Panc1 (cell line): ENCODE measurements at regions not wholly inside any gene's neighbourhood (a gene's known extent, or its start where the extent isn't known, plus 50 kb on each side); places are given as distances from the start of the nearest gene placed in this dataset.

Experiments used
- ATAC-seq: fragments of 200-7000 bp; cut with Tn5 transposase; 2 replicates; pipeline ENCODE4 v1.9.1; 2020; ENCODE audit warnings: mild to moderate bottlenecking, moderate library complexity
- BruUV-seq: library from RNA; stranded (reverse); fragments of 400-500 nt; replicated peaks from 2 replicates; lab custom pipeline; 2021; lab: Mats Ljungman, UMichigan
- CTCF ChIA-PET: fragments of 300-600 bp; sonication (Branson Sonifier 250); formaldehyde crosslinking; loops from one replicate; lab custom pipeline; 2022; ENCODE audit warnings: antibody characterized with exemption; lab: Charles Lee
- POLR2A ChIA-PET: fragments of 300-600 bp; sonication (Branson Sonifier 250); formaldehyde crosslinking; loops from one replicate; lab custom pipeline; 2022; ENCODE audit warnings: antibody characterized with exemption; lab: Charles Lee
- DNase-seq: peaks from one replicate; pipeline ENCODE4 v3.0.0-alpha.2; 2010; ENCODE audit warnings: low read depth, low spot score
- H3K27ac ChIP-seq: 2 replicates; pipeline ENCODE4 v1.5.1; 2011; ENCODE audit warnings: mild to moderate bottlenecking, low read length, inconsistent platforms
- H3K27me3 ChIP-seq: fragments of 200-500 bp; sonication (Bioruptor generic); 2 replicates; pipeline ENCODE4 v1.6.0; 2014; ENCODE audit warnings: low read length, inconsistent platforms; ENCODE audit not compliant: control insufficient read depth, insufficient read depth
- H3K36me3 ChIP-seq: fragments of 200-500 bp; sonication (Bioruptor generic); 2 replicates; pipeline ENCODE4 v1.5.1; 2014; ENCODE audit warnings: inconsistent platforms, mild to moderate bottlenecking, low read length, moderate library complexity; ENCODE audit not compliant: control insufficient read depth, insufficient read depth
- H3K4me1 ChIP-seq: 2 replicates; pipeline ENCODE4 v1.5.1; 2011; ENCODE audit warnings: inconsistent platforms, mild to moderate bottlenecking, low read length, moderate library complexity; ENCODE audit not compliant: control insufficient read depth, insufficient read depth
- H3K4me3 ChIP-seq, 2 experiments: 2 replicates each; pipeline ENCODE4 v1.5.1; 2011 to 2012; ENCODE audit warnings: low read depth in 2 of 2, low read length in 2 of 2, mild to moderate bottlenecking in 2 of 2, inconsistent platforms in 1 of 2, moderate library complexity in 1 of 2
- H3K9me3 ChIP-seq: fragments of 200-500 bp; sonication (Bioruptor generic); 2 replicates; pipeline ENCODE4 v1.5.1; 2014; ENCODE audit warnings: low read depth, mild to moderate bottlenecking, inconsistent platforms, low read length, moderate library complexity; ENCODE audit not compliant: control insufficient read depth, insufficient read depth
- CTCF ChIP-seq: fragments of 450-650 bp; IDR thresholded peaks from 2 replicates; pipeline ENCODE4 v1.5.1; 2017; ENCODE audit warnings: mild to moderate bottlenecking
- POLR2AphosphoS5 ChIP-seq: IDR thresholded peaks from 2 replicates; pipeline ENCODE4 v1.6.1; 2012; ENCODE audit warnings: mild to moderate bottlenecking, low read depth, low read length, moderate library complexity
- REST ChIP-seq, 2 experiments: IDR thresholded peaks; 2 replicates each; pipeline ENCODE4 v1.6.1; 2011 to 2012; ENCODE audit warnings: low read depth in 2 of 2, control low read depth in 1 of 2, low read length in 1 of 2, mild to moderate bottlenecking in 1 of 2, moderate library complexity in 1 of 2; ENCODE audit not compliant: insufficient read depth in 1 of 2
- SIN3A ChIP-seq: IDR thresholded peaks from 2 replicates; pipeline ENCODE4 v1.6.1; 2012; ENCODE audit warnings: low read depth, mild to moderate bottlenecking, low read length, moderate library complexity, borderline replicate concordance; ENCODE audit not compliant: insufficient read depth
- TCF7L2 ChIP-seq: IDR thresholded peaks from 2 replicates; pipeline ENCODE4 v1.6.1; 2011; ENCODE audit warnings: mild to moderate bottlenecking, low read depth, low read length, inconsistent platforms
- in situ Hi-C: cut with HindIII; loops from 2 replicates; pipeline ENCODE4 v1.10.0; 2016; ENCODE audit warnings: low sequenced_read_pairs, low pct_unique_long_range_greater_than_20kb
- intact Hi-C: fragments of 100-400 bp; cut with micrococcal nuclease; formaldehyde crosslinking; loops from one replicate; pipeline ENCODE4 v1.10.0; 2022; ENCODE audit not compliant: unreplicated experiment

GRCh38 chr9:99433555-99433954 lies 211.5 kb downstream of the SEC61B start:
- CTCF ChIA-PET, result no interaction called here
- in situ Hi-C loops, result no loop called here
- Histone ChIP-seq H3K9me3 (no peaks in the 10 kb centered on the region), H3K4me3 (no peak overlapping the region), H3K27ac (no peak overlapping the region), H3K36me3 (no peaks in the 10 kb centered on the region), H3K27me3 (no peaks in the 10 kb centered on the region), H3K4me1 (no peaks in the 10 kb centered on the region)
- DNase-seq (peak; percentile 50), ATAC-seq (peak; percentile 74; the same call in 1 of the 2 replicates)
- no TSS peak for BruUV-seq
- POLR2A ChIA-PET, result interaction anchor here (0.7 kb wide), 1 partner anchor 28 kb away, joined by 4 read pairs; no protein-coding TSS in a partner anchor
- TF ChIP-seq POLR2AphosphoS5, result no peak
- TF ChIP-seq CTCF, result no peak
- no peak for TF ChIP-seq TCF7L2
- TF ChIP-seq SIN3A, result no peak
- TF ChIP-seq REST (IDR thresholded peaks at IDR 0.05; ENCODE audit: insufficient read depth in 1 of 2, low read depth in 2 of 2, low read length in 1 of 2), result no peak
- intact Hi-C loops, result no loop called here

GRCh38 chr9:99436616-99437015 lies 214.5 kb downstream of the SEC61B start:
- intact Hi-C loops, result no loop called here
- Histone ChIP-seq H3K27me3 (no peaks in the 10 kb centered on the region), H3K4me3 (no peak overlapping the region), H3K27ac (no peak overlapping the region), H3K36me3 (no peaks in the 10 kb centered on the region), H3K4me1 (no peaks in the 10 kb centered on the region), H3K9me3 (no peaks in the 10 kb centered on the region)
- CTCF ChIA-PET, result no interaction called here
- DNase-seq (no peak), ATAC-seq (no peak)
- POLR2A ChIA-PET, result no interaction called here
- no TSS peak for BruUV-seq
- in situ Hi-C loops, result no loop called here
- no peak for TF ChIP-seq SIN3A
- TF ChIP-seq TCF7L2, result no peak
- no peak for TF ChIP-seq REST (IDR thresholded peaks at IDR 0.05; ENCODE audit: insufficient read depth in 1 of 2, low read depth in 2 of 2, low read length in 1 of 2)
- no peak for TF ChIP-seq CTCF
- no peak for TF ChIP-seq POLR2AphosphoS5
